ENCODE measurements at regions not wholly inside any gene's neighbourhood (a gene's known extent, or its start where the extent isn't known, plus 50 kb on each side); places are given as distances from the start of the nearest gene placed in this dataset.

DNA sequence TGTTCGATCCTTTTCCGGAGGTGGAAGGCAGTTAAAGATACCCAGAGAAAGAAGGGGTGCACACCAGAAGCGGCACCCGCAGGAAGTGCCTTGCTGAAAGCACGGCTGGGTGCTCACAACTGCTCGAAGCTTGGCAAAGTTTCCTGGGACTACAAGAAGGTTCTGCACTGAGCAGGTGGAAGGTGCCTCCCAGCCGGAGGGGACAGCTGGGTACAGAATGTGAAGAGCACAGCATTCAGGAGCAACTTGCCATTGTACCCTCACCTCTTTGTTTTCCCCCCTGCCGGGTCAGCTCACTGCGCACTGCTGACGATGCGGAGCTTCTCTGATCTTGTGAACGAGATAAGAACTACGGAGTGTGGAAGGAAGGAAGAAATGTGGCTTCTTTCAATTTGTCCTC is 289.2 kb downstream of the FBXW7 start:
- Histone ChIP-seq H4K20me1 (ENCODE audit: insufficient read depth) (no peaks in the 10 kb centered on the region), H3K9me2 (ENCODE audit: insufficient read depth) (no peaks in the 10 kb centered on the region), H3K9me3 (ENCODE audit: control insufficient read depth in 1 of 2, insufficient read depth in 1 of 2, low read depth in 1 of 2, low read length in 2 of 2) (no peaks in the 10 kb centered on the region), H3K4me3 (replicated peaks in 1 of 2; ENCODE audit: low read depth in 1 of 2, low read length in 2 of 2) (no peak overlapping the region), H3K79me2 (ENCODE audit: insufficient read depth, low read length) (no peaks in the 10 kb centered on the region), H3K4me1 (ENCODE audit: control insufficient read depth in 1 of 2, insufficient read depth in 2 of 2, low read length in 2 of 2) (no peaks in the 10 kb centered on the region), H3K4me2 (ENCODE audit: low read length) (no peak overlapping the region), H3K27ac (ENCODE audit: low read depth, low read length) (no peak overlapping the region), H3K9ac (ENCODE audit: low read length) (no peak overlapping the region), H2AFZ (ENCODE audit: low read depth, low read length, poor library complexity, severe bottlenecking) (no peak overlapping the region), H3K36me3 (ENCODE audit: control insufficient read depth in 1 of 2, insufficient read depth in 2 of 2, low read length in 2 of 2) (no peaks in the 10 kb centered on the region), H3K27me3 (ENCODE audit: insufficient read depth, low read length) (no peaks in the 10 kb centered on the region)
- no TSS peak for BruUV-seq (replicated peaks)
- CTCF ChIA-PET = no interaction called here
- intact Hi-C loops (cut with micrococcal nuclease) = no loop called here
- POLR2A ChIA-PET = no interaction called here
- no peak for TF ChIP-seq ELF1 (IDR thresholded peaks at IDR 0.05; ENCODE audit: borderline replicate concordance, low read depth)
- TF ChIP-seq POLR2A (IDR thresholded peaks at IDR 0.05; ENCODE audit: borderline replicate concordance, extremely low read depth, insufficient read depth, insufficient read length) = no peak
- TF ChIP-seq, protein P1, sequence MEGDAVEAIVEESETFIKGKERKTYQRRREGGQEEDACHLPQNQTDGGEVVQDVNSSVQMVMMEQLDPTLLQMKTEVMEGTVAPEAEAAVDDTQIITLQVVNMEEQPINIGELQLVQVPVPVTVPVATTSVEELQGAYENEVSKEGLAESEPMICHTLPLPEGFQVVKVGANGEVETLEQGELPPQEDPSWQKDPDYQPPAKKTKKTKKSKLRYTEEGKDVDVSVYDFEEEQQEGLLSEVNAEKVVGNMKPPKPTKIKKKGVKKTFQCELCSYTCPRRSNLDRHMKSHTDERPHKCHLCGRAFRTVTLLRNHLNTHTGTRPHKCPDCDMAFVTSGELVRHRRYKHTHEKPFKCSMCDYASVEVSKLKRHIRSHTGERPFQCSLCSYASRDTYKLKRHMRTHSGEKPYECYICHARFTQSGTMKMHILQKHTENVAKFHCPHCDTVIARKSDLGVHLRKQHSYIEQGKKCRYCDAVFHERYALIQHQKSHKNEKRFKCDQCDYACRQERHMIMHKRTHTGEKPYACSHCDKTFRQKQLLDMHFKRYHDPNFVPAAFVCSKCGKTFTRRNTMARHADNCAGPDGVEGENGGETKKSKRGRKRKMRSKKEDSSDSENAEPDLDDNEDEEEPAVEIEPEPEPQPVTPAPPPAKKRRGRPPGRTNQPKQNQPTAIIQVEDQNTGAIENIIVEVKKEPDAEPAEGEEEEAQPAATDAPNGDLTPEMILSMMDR (IDR thresholded peaks at IDR 0.05 in 2 of 3, conservative IDR thresholded peaks at IDR 0.05 in 1 of 3; ENCODE audit: borderline replicate concordance in 1 of 3, insufficient read depth in 1 of 3, low read depth in 2 of 3, low read length in 2 of 3) = no peak
- no peak for TF ChIP-seq RAD21 (IDR thresholded peaks at IDR 0.05; ENCODE audit: low read depth)
- TF ChIP-seq ZNF274 (IDR thresholded peaks at IDR 0.05; ENCODE audit: low read depth, low read length) = no peak
- TF ChIP-seq EZH2 (IDR thresholded peaks at IDR 0.05) = no peak
- no peak for TF ChIP-seq REST (IDR thresholded peaks at IDR 0.05; ENCODE audit: low read depth)
- TF ChIP-seq, protein P2, sequence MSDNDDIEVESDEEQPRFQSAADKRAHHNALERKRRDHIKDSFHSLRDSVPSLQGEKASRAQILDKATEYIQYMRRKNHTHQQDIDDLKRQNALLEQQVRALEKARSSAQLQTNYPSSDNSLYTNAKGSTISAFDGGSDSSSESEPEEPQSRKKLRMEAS (IDR thresholded peaks at IDR 0.05) = no peak
- no peak for DNase-seq (ENCODE audit: low read depth, low spot score)
- RAD21 ChIA-PET (ENCODE audit: low non-redundant PET in 1 of 2, low total read pairs in 2 of 2, uncharacterized antibody in 2 of 2, unreplicated experiment in 2 of 2) = no interaction called here
- ATAC-seq = no peak
